ENCODE measurements at regions not wholly inside any gene's neighbourhood (a gene's known extent, or its start where the extent isn't known, plus 50 kb on each side); places are given as distances from the start of the nearest gene placed in this dataset.

GRCh38 chr7:17535776-17536175 is 237.3 kb downstream of the AHR start:
- TF ChIP-seq CTCF (IDR thresholded peaks at IDR 0.05), result no peak
- no peak for TF ChIP-seq POLR2A (IDR thresholded peaks at IDR 0.05)
